Hepatocyte (in vitro differentiated cells): ENCODE measurements at regions not wholly inside any gene's neighbourhood (a gene's known extent, or its start where the extent isn't known, plus 50 kb on each side); places are given as distances from the start of the nearest gene placed in this dataset.

Source experiments
- CTCF ChIP-seq: fragments of 200-600 bp; sonication (generic); IDR thresholded peaks from 2 replicates; pipeline ENCODE4 v1.5.1; 2016; ENCODE audit warnings: antibody characterized with exemption, mild to moderate bottlenecking; ENCODE audit not compliant: poor library complexity
- EZH2 ChIP-seq: fragments of 200-600 bp; sonication (generic); IDR thresholded peaks from 2 replicates; pipeline ENCODE4 v1.6.1; 2016; ENCODE audit warnings: antibody characterized with exemption, mild to moderate bottlenecking, borderline replicate concordance
- EZH2phosphoT487 ChIP-seq: fragments of 200-600 bp; sonication (generic); IDR thresholded peaks from one replicate; pipeline ENCODE4 v1.6.1; 2018; ENCODE audit warnings: antibody characterized with exemption, mild to moderate bottlenecking, low read depth, moderate library complexity; ENCODE audit not compliant: unreplicated experiment, severe bottlenecking

- TF ChIP-seq CTCF (no peak), EZH2 (no peak), EZH2phosphoT487 (no peak)
These were observed 595.5 kb downstream of the RAPGEF2 start for GRCh38 chr4:159698336-159698735.
